ENCODE measurements at regions not wholly inside any gene's neighbourhood (a gene's known extent, or its start where the extent isn't known, plus 50 kb on each side); places are given as distances from the start of the nearest gene placed in this dataset.

- H3K27ac ChIP-seq, result no peak overlapping the region
- H3K4me1 ChIP-seq, result no peaks in the 10 kb centered on the region
- 61% methylated on average over 10 of the region's 11 CpGs for WGBS (ENCODE audit: insufficient coverage, low coverage, low lambda C conversion rate, missing lambda C conversion rate)
- ATAC-seq, result no peak
- DNase-seq, result no peak
- no peaks in the 10 kb centered on the region for H3K9me3 ChIP-seq
- intact Hi-C loops (cut with DNase I), result no loop called here
- H3K36me3 ChIP-seq, result no peaks in the 10 kb centered on the region
- no peak overlapping the region for H3K4me3 ChIP-seq
- H3K27me3 ChIP-seq, result no peaks in the 10 kb centered on the region
- TF ChIP-seq POLR2A (IDR thresholded peaks at IDR 0.05), result no peak
- TF ChIP-seq CTCF (IDR thresholded peaks at IDR 0.05), result no peak
Observed at GRCh38 chr3:178244733-178245709, 291.2 kb upstream of the KCNMB2 start.

- no peak for TF ChIP-seq POLR2A (IDR thresholded peaks at IDR 0.05)
- TF ChIP-seq CTCF (IDR thresholded peaks at IDR 0.05), result no peak
- intact Hi-C loops (cut with DNase I), result no loop called here
- no peaks in the 10 kb centered on the region for H3K9me3 ChIP-seq
Observed at GRCh38 chr3:178246004-178246403, 290.2 kb upstream of the KCNMB2 start.

GRCh38 chr3:178255315-178255714 is 280.9 kb upstream of the KCNMB2 start:
- no peaks in the 10 kb centered on the region for H3K4me1 ChIP-seq
- no peak for DNase-seq
- 63% methylated on average over 2 of the region's 2 CpGs for WGBS (ENCODE audit: insufficient coverage, low coverage, low lambda C conversion rate, missing lambda C conversion rate)
- ATAC-seq, result no peak
- intact Hi-C loops (cut with DNase I), result no loop called here
- H3K4me3 ChIP-seq, result no peak overlapping the region
- H3K27me3 ChIP-seq, result no peaks in the 10 kb centered on the region
- H3K9me3 ChIP-seq, result no peaks in the 10 kb centered on the region
- no peak overlapping the region for H3K27ac ChIP-seq
- TF ChIP-seq CTCF (IDR thresholded peaks at IDR 0.05), result no peak
- TF ChIP-seq POLR2A (IDR thresholded peaks at IDR 0.05), result no peak
- no peaks in the 10 kb centered on the region for H3K36me3 ChIP-seq

More at GRCh38 chr3:178246004-178246403, 290.2 kb upstream of the KCNMB2 start:
- DNase-seq (no peak), ATAC-seq (no peak)
- Histone ChIP-seq H3K27me3 (no peaks in the 10 kb centered on the region), H3K36me3 (no peaks in the 10 kb centered on the region), H3K27ac (no peak overlapping the region), H3K4me3 (no peak overlapping the region), H3K4me1 (no peaks in the 10 kb centered on the region)
- 82% methylated on average over 2 of the region's 3 CpGs for WGBS (ENCODE audit: insufficient coverage, low coverage, low lambda C conversion rate, missing lambda C conversion rate)

DNA sequence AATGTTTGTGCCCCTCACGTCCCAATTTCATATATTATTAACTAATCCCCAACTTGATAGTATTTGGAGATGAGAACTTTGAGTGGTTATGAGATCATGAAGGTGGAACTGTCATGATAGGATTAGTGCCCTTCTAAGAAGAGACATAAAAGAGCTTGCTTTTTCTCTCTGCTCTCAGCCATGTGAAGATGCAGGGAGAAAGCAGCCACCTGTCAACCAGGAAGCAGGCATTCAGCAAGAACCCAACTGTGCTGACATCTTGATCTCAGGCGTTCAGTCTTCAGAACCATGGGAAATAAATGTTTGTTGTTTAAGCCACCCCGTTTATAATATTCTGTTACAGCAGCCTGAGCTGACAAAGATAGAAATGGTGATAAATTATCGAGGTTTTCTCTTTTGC is 278.7 kb upstream of the KCNMB2 start:
- intact Hi-C loops (cut with DNase I), result no loop called here
- Histone ChIP-seq H3K4me3 (no peak overlapping the region), H3K27ac (no peak overlapping the region), H3K27me3 (no peaks in the 10 kb centered on the region), H3K4me1 (no peaks in the 10 kb centered on the region), H3K9me3 (no peaks in the 10 kb centered on the region), H3K36me3 (no peaks in the 10 kb centered on the region)
- ATAC-seq (no peak), DNase-seq (no peak)
- TF ChIP-seq CTCF (IDR thresholded peaks at IDR 0.05), result no peak
- TF ChIP-seq POLR2A (IDR thresholded peaks at IDR 0.05), result no peak
- WGBS (ENCODE audit: insufficient coverage, low coverage, low lambda C conversion rate, missing lambda C conversion rate), result 57% methylated on average over 4 of the region's 4 CpGs
